Lung (tissue), 11 donors: ENCODE measurements at regions not wholly inside any gene's neighbourhood (a gene's known extent, or its start where the extent isn't known, plus 50 kb on each side); places are given as distances from the start of the nearest gene placed in this dataset.

Source experiments
- ATAC-seq: fragments of 200-7000 bp; cut with Tn5 transposase; one replicate; pipeline ENCODE4 v1.9.1; 2020; ENCODE audit warnings: moderate number of reproducible peaks; ENCODE audit not compliant: insufficient read depth, low FRiP score
- DNase-seq, 3 donors: peaks; one replicate each; pipeline ENCODE4 v3.0.0-alpha.2; 2013 to 2017
- H3K27ac ChIP-seq, 2 donors: one replicate each; pipeline ENCODE4 v1.5.1; 2013; ENCODE audit warnings: mild to moderate bottlenecking in 2 of 2, moderate library complexity in 2 of 2, control low read depth in 1 of 2, inconsistent platforms in 1 of 2, low read depth in 1 of 2, low read length in 1 of 2
- H3K27me3 ChIP-seq, 3 donors: one replicate each; pipeline ENCODE4 v1.5.1; 2013; ENCODE audit warnings: low read length in 2 of 3; ENCODE audit not compliant: control insufficient read depth in 3 of 3, insufficient read depth in 3 of 3
- H3K36me3 ChIP-seq, 4 donors: one replicate each; pipeline ENCODE4 v1.5.1; 2013; ENCODE audit warnings: low read length in 4 of 4, mild to moderate bottlenecking in 1 of 4, moderate library complexity in 1 of 4; ENCODE audit not compliant: control insufficient read depth in 4 of 4, insufficient read depth in 4 of 4
- H3K4me1 ChIP-seq, 5 donors: one replicate each; pipeline ENCODE4 v1.5.1; 2013; ENCODE audit warnings: low read length in 5 of 5, mild to moderate bottlenecking in 2 of 5, moderate library complexity in 1 of 5; ENCODE audit not compliant: control insufficient read depth in 5 of 5, insufficient read depth in 5 of 5
- H3K4me3 ChIP-seq: one replicate; pipeline ENCODE4 v1.5.1; 2013; ENCODE audit warnings: mild to moderate bottlenecking, control low read depth, moderate library complexity
- H3K9ac ChIP-seq, 2 donors: one replicate each; pipeline ENCODE4 v1.5.1; 2013; ENCODE audit warnings: low read length in 2 of 2, control low read depth in 1 of 2; ENCODE audit not compliant: insufficient read depth in 1 of 2
- H3K9me3 ChIP-seq, 4 donors: one replicate each; pipeline ENCODE4 v1.5.1; 2013; ENCODE audit warnings: low read length in 3 of 4, mild to moderate bottlenecking in 1 of 4, moderate library complexity in 1 of 4; ENCODE audit not compliant: control insufficient read depth in 4 of 4, insufficient read depth in 3 of 4
- CTCF ChIP-seq: IDR thresholded peaks from 2 replicates; pipeline ENCODE4 v1.5.1; 2012; ENCODE audit warnings: mild to moderate bottlenecking; ENCODE audit errors: control extremely low read depth, extremely low read depth
- WGBS, 2 donors: extraction: QIAGEN DNeasy Blood & Tissue Kit; methylation state at CpG; one replicate each; pipeline ENCODE4 v1.1.7; 2013; 5-methylcytosine and 5-hydroxymethylcytosine counted together
- donor health status: control.
- donor health status: control.
- donor health status: Bipolar disorder and iron deficiency.
- donor health status: healthy.
- donor health status: DM: yes; HTN: yes; CAD: no.

DNA sequence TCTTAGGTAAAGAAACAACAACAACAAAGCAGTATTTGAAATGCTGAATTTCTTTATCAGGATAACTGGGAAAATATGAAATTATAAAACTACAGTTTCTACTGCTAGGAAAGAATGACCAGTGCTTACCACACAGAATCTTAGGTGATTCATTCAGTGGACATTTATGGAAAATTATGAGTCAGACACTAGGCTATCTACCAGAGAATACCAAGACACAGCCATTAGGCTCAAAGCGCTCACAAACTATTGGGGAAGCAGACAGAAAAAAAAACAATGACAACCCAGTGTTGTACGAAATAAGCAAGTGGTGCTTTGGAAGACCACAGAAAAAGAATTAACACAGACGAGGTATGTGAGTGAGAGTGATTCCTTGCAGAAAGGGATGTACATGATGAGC lies 1019.5 kb downstream of the PCDH9 start:
- Histone ChIP-seq H3K4me1 (no peaks in the 10 kb centered on the region), H3K9ac (no peak overlapping the region), H3K27ac (no peak overlapping the region), H3K27me3 (no peaks in the 10 kb centered on the region), H3K9me3 (no peaks in the 10 kb centered on the region), H3K36me3 (no peaks in the 10 kb centered on the region), H3K4me3 (no peak overlapping the region)
- DNase-seq (no peak), ATAC-seq (no peak)
- TF ChIP-seq CTCF, result no peak
- 69 to 87% methylated on average over 3 of the region's 3 CpGs for WGBS, 2 donors

DNA sequence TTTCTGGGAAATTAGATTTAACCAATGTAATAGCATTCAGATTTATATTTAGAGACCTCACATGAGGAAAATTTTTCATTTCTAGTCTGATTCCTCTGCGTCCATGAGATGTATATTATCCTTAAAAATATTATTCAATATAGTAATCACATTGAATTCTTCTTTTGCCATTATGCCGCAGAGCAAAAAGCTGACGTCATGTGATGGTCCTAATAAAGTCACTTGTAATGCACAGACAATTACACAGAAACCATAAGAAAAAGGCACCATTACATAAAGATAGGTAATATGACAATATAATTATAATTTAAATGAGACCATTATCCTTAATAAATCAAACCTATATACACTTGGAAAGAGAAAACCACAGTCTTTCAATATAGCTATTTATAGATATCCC lies 1021.5 kb downstream of the PCDH9 start:
- WGBS, 2 donors, result 64% methylated on average over 3 of the region's 3 CpGs
- Histone ChIP-seq H3K9ac (no peak overlapping the region), H3K36me3 (no peaks in the 10 kb centered on the region), H3K4me3 (no peak overlapping the region), H3K27ac (no peak overlapping the region), H3K27me3 (no peaks in the 10 kb centered on the region), H3K9me3 (no peaks in the 10 kb centered on the region), H3K4me1 (no peaks in the 10 kb centered on the region)
- no peak for TF ChIP-seq CTCF
- DNase-seq, result no peak
- no peak for ATAC-seq

- H3K4me3 ChIP-seq, result no peak overlapping the region
- WGBS, 2 donors, result 66 to 81% methylated on average over 1 of the region's 1 CpG
- H3K9me3 ChIP-seq, result no peaks in the 10 kb centered on the region
- H3K27me3 ChIP-seq, result no peaks in the 10 kb centered on the region
- no peak for TF ChIP-seq CTCF
- H3K27ac ChIP-seq, result no peak overlapping the region
- H3K4me1 ChIP-seq, result no peaks in the 10 kb centered on the region
- no peak for DNase-seq
- H3K36me3 ChIP-seq, result no peaks in the 10 kb centered on the region
- no peak for ATAC-seq
- H3K9ac ChIP-seq, result no peak overlapping the region
These were observed 1022.5 kb downstream of the PCDH9 start for GRCh38 chr13:66207610-66208009.

DNA sequence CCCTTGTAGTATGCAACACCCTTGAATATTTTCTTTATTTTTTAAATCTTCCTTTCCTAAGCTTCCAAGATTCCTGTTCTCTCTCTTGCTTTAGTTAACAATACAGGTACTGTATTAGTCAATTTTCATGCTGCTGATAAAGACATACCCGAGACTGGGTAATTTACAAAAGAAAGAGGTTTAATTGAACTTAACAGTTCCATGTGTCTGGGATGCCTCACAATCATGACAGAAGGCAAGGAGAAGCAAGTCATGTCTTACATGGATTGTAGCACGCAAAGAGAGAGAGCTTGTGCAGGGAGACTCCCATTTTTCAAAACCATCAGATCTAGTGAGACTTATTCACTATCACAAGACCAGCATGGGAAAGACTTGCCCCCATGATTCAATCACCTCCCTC lies 1024.3 kb downstream of the PCDH9 start:
- no peaks in the 10 kb centered on the region for H3K4me1 ChIP-seq
- H3K27me3 ChIP-seq, result no peaks in the 10 kb centered on the region
- H3K9ac ChIP-seq, result no peak overlapping the region
- no peak overlapping the region for H3K4me3 ChIP-seq
- 27 to 37% methylated on average over 2 of the region's 2 CpGs for whole genome bisulfite sequencing, 2 donors
- DNase-seq (no peak), ATAC-seq (no peak)
- no peak for TF ChIP-seq CTCF
- H3K9me3 ChIP-seq, result no peaks in the 10 kb centered on the region
- H3K36me3 ChIP-seq, result no peaks in the 10 kb centered on the region
- H3K27ac ChIP-seq, result no peak overlapping the region
